Esophagus squamous epithelium (tissue), 5 donors: ENCODE measurements at regions not wholly inside any gene's neighbourhood (a gene's known extent, or its start where the extent isn't known, plus 50 kb on each side); places are given as distances from the start of the nearest gene placed in this dataset.

Experiments used
- DNase-seq: peaks from one replicate; lab custom pipeline; 2025; lab: John Stamatoyannopoulos, UW
- H3K27ac ChIP-seq, 4 donors: fragments of 200-600 bp; sonication (generic); one replicate each; pipeline ENCODE4 v1.5.1; 2016 to 2019; ENCODE audit warnings: mild to moderate bottlenecking in 1 of 4
- H3K27me3 ChIP-seq, 4 donors: fragments of 200-600 bp; sonication (generic); 1 replicate in 3 of 4; 2 replicates in 1 of 4; pipeline versions ENCODE4 v1.5.1 to v1.6.0; 2017 to 2021; ENCODE audit warnings: antibody characterized with exemption in 1 of 4
- H3K36me3 ChIP-seq, 3 donors: fragments of 200-600 bp; sonication (generic); one replicate each; pipeline ENCODE4 v1.5.1; 2016 to 2019
- H3K4me1 ChIP-seq, 3 donors: fragments of 200-600 bp; sonication (generic); one replicate each; pipeline ENCODE4 v1.5.1; 2017 to 2019
- H3K4me3 ChIP-seq, 4 donors: fragments of 200-600 bp; sonication (generic); 1 replicate in 3 of 4; 2 replicates in 1 of 4; pipeline ENCODE4 v1.5.1; 2016 to 2019; ENCODE audit warnings: mild to moderate bottlenecking in 2 of 4, moderate library complexity in 1 of 4
- H3K9me3 ChIP-seq, 3 donors: fragments of 200-600 bp; sonication (generic); one replicate each; pipeline ENCODE4 v1.5.1; 2016 to 2019
- CTCF ChIP-seq, 6 experiments: fragments of 450-650 bp in 4 of 6; fragments of 200-600 bp in 2 of 6; sonication (generic) in 2 of 6; IDR thresholded peaks; one replicate each; pipeline ENCODE4 v1.5.1; 2016 to 2019; ENCODE audit warnings: antibody characterized with exemption in 6 of 6, mild to moderate bottlenecking in 4 of 6, moderate library complexity in 4 of 6
- POLR2A ChIP-seq, 4 donors: fragments of 450-650 bp; IDR thresholded peaks; one replicate each; pipeline ENCODE4 v1.6.1; 2017; ENCODE audit warnings: antibody characterized with exemption in 4 of 4, mild to moderate bottlenecking in 4 of 4, moderate library complexity in 3 of 4
- WGBS, 2 donors: methylation state at CpG; one replicate each; pipeline ENCODE4 v1.1.5; 2018; 5-methylcytosine and 5-hydroxymethylcytosine counted together
- intact Hi-C: fragments of 100-400 bp; cut with DNase I; formaldehyde crosslinking; loops from one replicate; pipeline ENCODE4 v1.15.0; 2022
- donor health status: DM: yes; HTN: yes; CAD: no.

GRCh38 chr9:103992938-103993579 is 101.0 kb upstream of the SMC2 start:
- no peaks in the 10 kb centered on the region for H3K9me3 ChIP-seq
- intact Hi-C loops = no loop called here
- TF ChIP-seq CTCF (IDR thresholded peaks at IDR 0.05) (no peak), POLR2A (IDR thresholded peaks at IDR 0.05) (no peak)
- H3K27me3 ChIP-seq = no peaks in the 10 kb centered on the region
- H3K36me3 ChIP-seq = no peaks in the 10 kb centered on the region
- H3K27ac ChIP-seq = no peak overlapping the region
- H3K4me1 ChIP-seq = no peaks in the 10 kb centered on the region
- 62 to 72% methylated on average over 3 of the region's 3 CpGs for WGBS, 2 donors
- no peak overlapping the region for H3K4me3 ChIP-seq
- DNase-seq = no peak

GRCh38 chr9:103997856-103998370 is 96.2 kb upstream of the SMC2 start:
- H3K27ac ChIP-seq = no peak overlapping the region
- H3K27me3 ChIP-seq = no peaks in the 10 kb centered on the region
- no peaks in the 10 kb centered on the region for H3K9me3 ChIP-seq
- no peaks in the 10 kb centered on the region for H3K4me1 ChIP-seq
- 48 to 53% methylated on average over 3 of the region's 3 CpGs for WGBS, 2 donors
- TF ChIP-seq POLR2A (IDR thresholded peaks at IDR 0.05) = no peak
- no peak for TF ChIP-seq CTCF (IDR thresholded peaks at IDR 0.05)
- intact Hi-C loops = no loop called here
- no peaks in the 10 kb centered on the region for H3K36me3 ChIP-seq
- no peak overlapping the region for H3K4me3 ChIP-seq
- no peak for DNase-seq

- no peak for DNase-seq
- intact Hi-C loops = no loop called here
- no peaks in the 10 kb centered on the region for H3K4me1 ChIP-seq
- no peak overlapping the region for H3K27ac ChIP-seq
- H3K36me3 ChIP-seq = no peaks in the 10 kb centered on the region
- no peaks in the 10 kb centered on the region for H3K9me3 ChIP-seq
- WGBS, 2 donors = 92 to 96% methylated on average over 8 to 9 of the region's 40 CpGs
- H3K4me3 ChIP-seq = no peak overlapping the region
- H3K27me3 ChIP-seq = no peaks in the 10 kb centered on the region
- no peak for TF ChIP-seq CTCF (IDR thresholded peaks at IDR 0.05)
- no peak for TF ChIP-seq POLR2A (IDR thresholded peaks at IDR 0.05)
Measured at GRCh38 chr9:103999375-104000062, 94.6 kb upstream of the SMC2 start.

- Histone ChIP-seq H3K27me3 (no peaks in the 10 kb centered on the region), H3K36me3 (no peaks in the 10 kb centered on the region), H3K4me3 (no peak overlapping the region), H3K9me3 (no peaks in the 10 kb centered on the region), H3K4me1 (no peaks in the 10 kb centered on the region), H3K27ac (no peak overlapping the region)
- WGBS, 2 donors = 32 to 34% methylated on average over 3 of the region's 3 CpGs
- TF ChIP-seq CTCF (IDR thresholded peaks at IDR 0.05) (no peak), POLR2A (IDR thresholded peaks at IDR 0.05) (no peak)
- intact Hi-C loops = no loop called here
- DNase-seq = no peak
Measured at GRCh38 chr9:104009826-104010225, 84.3 kb upstream of the SMC2 start.

- Histone ChIP-seq H3K27ac (no peak overlapping the region), H3K4me3 (no peak overlapping the region), H3K27me3 (no peaks in the 10 kb centered on the region), H3K9me3 (no peaks in the 10 kb centered on the region), H3K4me1 (no peaks in the 10 kb centered on the region), H3K36me3 (no peaks in the 10 kb centered on the region)
- TF ChIP-seq CTCF (IDR thresholded peaks at IDR 0.05) = no peak
- TF ChIP-seq POLR2A (IDR thresholded peaks at IDR 0.05) = no peak
- no peak for DNase-seq
- intact Hi-C loops = no loop called here
Measured at GRCh38 chr9:104022083-104022482, 72.0 kb upstream of the SMC2 start.
